HCT116 (cell line): ENCODE measurements at regions not wholly inside any gene's neighbourhood (a gene's known extent, or its start where the extent isn't known, plus 50 kb on each side); places are given as distances from the start of the nearest gene placed in this dataset.

Experiments used
- ATAC-seq: fragments of 200-7000 bp; cut with Tn5 transposase; 2 replicates; pipeline ENCODE4 v1.9.1; 2020; ENCODE audit warnings: mild to moderate bottlenecking, moderate library complexity
- BruUV-seq: library from RNA; stranded (reverse); fragments of 400-500 nt; replicated peaks from 2 replicates; lab custom pipeline; 2021; lab: Mats Ljungman, UMichigan
- CTCF ChIA-PET: fragments of 300-600 bp; sonication (Branson Sonifier 250); formaldehyde crosslinking; loops from one replicate; lab custom pipeline; 2021; ENCODE audit warnings: antibody characterized with exemption; lab: Charles Lee
- POLR2A ChIA-PET: fragments of 300-600, 350-600 bp; sonication (Branson Sonifier 250); formaldehyde crosslinking; loops from one replicate; lab custom pipeline; 2021; ENCODE audit warnings: antibody characterized with exemption; lab: Charles Lee
- RAD21 ChIA-PET, 2 experiments: fragments of 300-600 bp; sonication (Branson Sonifier 250); formaldehyde crosslinking; loops; one replicate each; lab custom pipeline; 2023; ENCODE audit warnings: low total read pairs in 2 of 2; ENCODE audit not compliant: uncharacterized antibody in 2 of 2, unreplicated experiment in 2 of 2, low non-redundant PET in 1 of 2; lab: Charles Lee
- DNase-seq: peaks from one replicate; pipeline ENCODE4 v3.0.0-alpha.2; 2010; ENCODE audit warnings: low read depth, low spot score
- H2AFZ ChIP-seq: fragments of 200-600 bp; shearing (Covaris generic), sonication (generic); 2 replicates; pipeline ENCODE4 v1.6.1; 2017; ENCODE audit warnings: low read depth, mixed run types, mixed read lengths, antibody characterized with exemption, low read length; ENCODE audit not compliant: poor library complexity, severe bottlenecking
- H3K27ac ChIP-seq: 2 replicates; pipeline ENCODE4 v1.5.1; 2012; ENCODE audit warnings: low read depth, low read length
- H3K27me3 ChIP-seq: fragments of 200-600 bp; sonication (generic); 2 replicates; pipeline ENCODE4 v1.6.1; 2016; ENCODE audit warnings: mixed run types, low read length, mixed read lengths; ENCODE audit not compliant: insufficient read depth
- H3K36me3 ChIP-seq, 2 experiments: fragments of 200-500 bp in 1 of 2; fragments of 200-600 bp in 1 of 2; sonication (Bioruptor generic) in 1 of 2; sonication (generic) in 1 of 2; 2 replicates each; pipeline versions ENCODE4 v1.5.1 to v1.6.1; 2014 to 2016; ENCODE audit warnings: low read length in 2 of 2, inconsistent platforms in 1 of 2, mixed read lengths in 1 of 2, mixed run types in 1 of 2; ENCODE audit not compliant: insufficient read depth in 2 of 2, control insufficient read depth in 1 of 2
- H3K4me1 ChIP-seq, 2 experiments: fragments of 200-600 bp in 1 of 2; sonication (generic) in 1 of 2; 2 replicates each; pipeline versions ENCODE4 v1.5.1 to v1.6.1; 2012 to 2017; ENCODE audit warnings: low read length in 2 of 2, inconsistent platforms in 1 of 2, mild to moderate bottlenecking in 1 of 2, mixed read lengths in 1 of 2, mixed run types in 1 of 2, moderate library complexity in 1 of 2; ENCODE audit not compliant: insufficient read depth in 2 of 2, control insufficient read depth in 1 of 2
- H3K4me2 ChIP-seq: fragments of 200-600 bp; sonication (generic); 2 replicates; pipeline ENCODE4 v1.6.1; 2017; ENCODE audit warnings: mixed run types, low read length, mixed read lengths
- H3K4me3 ChIP-seq, 2 experiments: fragments of 200-600 bp in 1 of 2; sonication (generic) in 1 of 2; replicated peaks in 1 of 2; 2 replicates each; pipeline ENCODE4 v1.5.1; 2011 to 2016; ENCODE audit warnings: low read length in 2 of 2, control low read depth in 1 of 2, low read depth in 1 of 2, mild to moderate bottlenecking in 1 of 2, mixed read lengths in 1 of 2, mixed run types in 1 of 2
- H3K79me2 ChIP-seq: fragments of 200-600 bp; sonication (generic); 2 replicates; pipeline ENCODE4 v1.6.1; 2017; ENCODE audit warnings: mild to moderate bottlenecking, mixed run types, low read length, moderate library complexity, mixed read lengths; ENCODE audit not compliant: insufficient read depth
- H3K9ac ChIP-seq: fragments of 200-600 bp; sonication (generic); 2 replicates; pipeline ENCODE4 v1.6.1; 2016; ENCODE audit warnings: low read length, mixed read lengths
- H3K9me2 ChIP-seq: fragments of 200-600 bp; sonication (generic), shearing (Covaris generic); 2 replicates; pipeline ENCODE4 v1.6.1; 2017; ENCODE audit warnings: mixed run types, mild to moderate bottlenecking, moderate library complexity; ENCODE audit not compliant: insufficient read depth
- H3K9me3 ChIP-seq, 2 experiments: fragments of 200-500 bp in 1 of 2; fragments of 200-600 bp in 1 of 2; sonication (Bioruptor generic) in 1 of 2; sonication (generic) in 1 of 2; 2 replicates each; pipeline ENCODE4 v1.6.1; 2014 to 2017; ENCODE audit warnings: low read length in 2 of 2, mixed read lengths in 2 of 2, inconsistent platforms in 1 of 2, low read depth in 1 of 2, mild to moderate bottlenecking in 1 of 2, mixed run types in 1 of 2, moderate library complexity in 1 of 2; ENCODE audit not compliant: control insufficient read depth in 1 of 2, insufficient read depth in 1 of 2
- H4K20me1 ChIP-seq: fragments of 200-600 bp; sonication (generic), shearing (Covaris generic); 2 replicates; pipeline ENCODE4 v1.6.1; 2017; ENCODE audit warnings: mixed run types, mild to moderate bottlenecking, moderate library complexity; ENCODE audit not compliant: insufficient read depth
- CBX3 ChIP-seq: IDR thresholded peaks from 2 replicates; pipeline ENCODE4 v1.6.1; 2012; ENCODE audit warnings: low read depth
- CEBPB ChIP-seq: IDR thresholded peaks from 2 replicates; pipeline ENCODE4 v1.6.1; 2012; ENCODE audit warnings: low read depth
- EGR1 ChIP-seq: IDR thresholded peaks from 2 replicates; pipeline ENCODE4 v1.6.1; 2012; ENCODE audit warnings: low read depth
- FOSL1 ChIP-seq: IDR thresholded peaks from 2 replicates; pipeline ENCODE4 v1.6.1; 2012; ENCODE audit warnings: low read depth
- JUND ChIP-seq: IDR thresholded peaks from 2 replicates; pipeline ENCODE4 v1.6.1; 2012
- POLR2A ChIP-seq: IDR thresholded peaks from 2 replicates; pipeline ENCODE4 v1.7.0; 2011; ENCODE audit warnings: borderline replicate concordance; ENCODE audit not compliant: insufficient read depth, insufficient read length; ENCODE audit errors: extremely low read depth
- POLR2AphosphoS5 ChIP-seq: IDR thresholded peaks from 2 replicates; pipeline ENCODE4 v1.6.1; 2011; ENCODE audit warnings: mild to moderate bottlenecking, low read depth, low read length, moderate library complexity
- SP1 ChIP-seq: IDR thresholded peaks from 2 replicates; pipeline ENCODE4 v1.6.1; 2012; ENCODE audit warnings: low read depth
- SRF ChIP-seq: IDR thresholded peaks from 2 replicates; pipeline ENCODE4 v1.6.1; 2012; ENCODE audit warnings: low read depth
- TCF7L2 ChIP-seq: IDR thresholded peaks from 2 replicates; pipeline ENCODE4 v1.7.0; 2011; ENCODE audit warnings: borderline replicate concordance, inconsistent platforms; ENCODE audit not compliant: insufficient read depth, insufficient read length; ENCODE audit errors: extremely low read depth
- YY1 ChIP-seq: IDR thresholded peaks from 2 replicates; pipeline ENCODE4 v1.6.1; 2011; ENCODE audit warnings: low read length, low read depth, moderate library complexity, mild to moderate bottlenecking; ENCODE audit not compliant: insufficient replicate concordance; ENCODE audit errors: extremely low read depth
- ZFX ChIP-seq: fragments of 450-650 bp; IDR thresholded peaks from 2 replicates; pipeline ENCODE4 v1.6.1; 2017
- intact Hi-C: fragments of 100-400 bp; cut with micrococcal nuclease; formaldehyde crosslinking; loops from 2 replicates; pipeline ENCODE4 v1.10.0; 2022
- TF ChIP-seq, protein P1 (sequence below): IDR thresholded peaks from 2 replicates; pipeline ENCODE4 v1.6.1; 2012
- TF ChIP-seq, protein P2 (sequence below), 3 experiments: fragments of 200-600 bp in 1 of 3; sonication (generic) in 1 of 3; IDR thresholded peaks in 2 of 3; conservative IDR thresholded peaks in 1 of 3; 2 replicates each; pipeline ENCODE4 v1.5.1; 2012 to 2017; ENCODE audit warnings: low read depth in 2 of 3, low read length in 2 of 3, antibody characterized with exemption in 1 of 3, borderline replicate concordance in 1 of 3, control low read depth in 1 of 3, mild to moderate bottlenecking in 1 of 3, mixed read lengths in 1 of 3, mixed run types in 1 of 3, moderate library complexity in 1 of 3; ENCODE audit not compliant: insufficient read depth in 1 of 3
- TF ChIP-seq, protein P3 (sequence below): IDR thresholded peaks from 2 replicates; pipeline ENCODE4 v1.6.1; 2011; ENCODE audit warnings: mild to moderate bottlenecking, low read length, moderate library complexity; ENCODE audit not compliant: insufficient replicate concordance; ENCODE audit errors: extremely low read depth
- TF ChIP-seq, protein P4 (sequence below): IDR thresholded peaks from 2 replicates; pipeline ENCODE4 v1.6.1; 2012

DNA sequence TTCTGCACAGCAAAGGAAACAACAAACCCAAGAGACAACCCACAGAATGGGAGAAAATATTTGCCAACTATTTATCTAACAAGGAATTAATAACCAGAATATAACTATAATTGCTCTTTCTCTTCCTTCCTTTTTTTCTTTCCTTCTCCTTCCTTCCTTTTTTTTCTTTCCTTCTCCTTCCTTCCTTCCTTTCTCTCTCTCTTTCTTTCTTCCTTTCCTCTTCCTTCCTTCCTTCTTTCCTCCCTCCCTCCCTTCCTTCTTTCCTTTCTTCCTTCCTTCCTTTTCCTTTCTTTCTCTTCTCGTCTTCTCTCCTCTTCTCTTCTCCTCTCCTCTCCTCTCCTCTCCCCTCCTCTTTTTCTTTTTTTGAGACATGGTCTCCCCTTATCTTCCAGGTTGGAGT lies 345.4 kb upstream of the ARRDC4 start:
- no peak for DNase-seq
- CTCF ChIA-PET: no interaction called here
- Histone ChIP-seq H3K9me2 (no peaks in the 10 kb centered on the region), H3K27ac (no peak overlapping the region), H3K4me3 (no peak overlapping the region)
- TF ChIP-seq, protein P1, sequence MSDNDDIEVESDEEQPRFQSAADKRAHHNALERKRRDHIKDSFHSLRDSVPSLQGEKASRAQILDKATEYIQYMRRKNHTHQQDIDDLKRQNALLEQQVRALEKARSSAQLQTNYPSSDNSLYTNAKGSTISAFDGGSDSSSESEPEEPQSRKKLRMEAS: no peak
- TF ChIP-seq, all 23 proteins: peak for 0
- no peaks in the 10 kb centered on the region for H4K20me1 ChIP-seq
- no peaks in the 10 kb centered on the region for H3K79me2 ChIP-seq
- ATAC-seq: no peak
- no peaks in the 10 kb centered on the region; a peak in 1 of 4 replicates for H3K9me3 ChIP-seq
- intact Hi-C loops: no loop called here
- no peaks in the 10 kb centered on the region for H3K27me3 ChIP-seq
- H3K4me1 ChIP-seq: no peaks in the 10 kb centered on the region
- no peaks in the 10 kb centered on the region for H3K36me3 ChIP-seq
- H3K9ac ChIP-seq: no peak overlapping the region
- H3K4me2 ChIP-seq: no peak overlapping the region
- no TSS peak for BruUV-seq
- ChIA-PET RAD21 (no interaction called here), POLR2A (no interaction called here)
- no peak overlapping the region for H2AFZ ChIP-seq

DNA sequence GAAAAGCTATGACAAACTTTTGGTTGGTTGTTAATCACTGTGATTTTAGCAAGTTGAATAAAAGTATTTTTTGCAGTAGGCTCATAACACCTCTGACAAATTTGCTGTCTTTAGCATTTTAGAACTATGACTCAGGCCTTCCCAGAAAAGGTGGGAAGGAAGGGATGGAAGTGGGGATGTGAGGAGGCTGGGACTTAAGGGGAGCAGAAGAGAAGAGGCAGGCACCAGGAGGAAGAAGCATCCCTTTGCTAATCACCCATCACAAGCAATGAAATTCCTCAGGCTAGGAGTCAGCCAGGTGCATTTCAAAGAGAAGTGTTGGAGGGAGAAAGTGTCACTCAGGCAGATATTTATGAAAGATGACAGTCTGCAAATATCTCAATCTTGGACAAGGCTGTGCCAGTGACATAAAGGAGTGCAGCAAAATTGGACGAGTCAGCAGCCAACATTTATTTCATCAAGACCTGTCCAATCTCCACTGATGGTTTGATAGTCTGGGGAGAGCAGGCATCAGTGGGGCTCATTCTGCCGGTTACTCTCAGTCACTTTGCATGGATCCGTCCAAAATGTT lies 337.3 kb upstream of the ARRDC4 start:
- POLR2A ChIA-PET: no interaction called here
- RAD21 ChIA-PET: no interaction called here
- H3K79me2 ChIP-seq: no peaks in the 10 kb centered on the region
- no peak overlapping the region for H3K27ac ChIP-seq
- intact Hi-C loops: no loop called here
- DNase-seq: no peak
- no peaks in the 10 kb centered on the region for H3K9me2 ChIP-seq
- no peak for ATAC-seq
- H3K9me3 ChIP-seq: no peaks in the 10 kb centered on the region; a peak in 1 of 4 replicates
- H3K27me3 ChIP-seq: no peaks in the 10 kb centered on the region
- H3K36me3 ChIP-seq: no peaks in the 10 kb centered on the region
- H3K4me2 ChIP-seq: no peak overlapping the region
- H3K4me1 ChIP-seq: no peaks in the 10 kb centered on the region
- no peak overlapping the region for H2AFZ ChIP-seq
- CTCF ChIA-PET: no interaction called here
- H3K9ac ChIP-seq: no peak overlapping the region
- no peaks in the 10 kb centered on the region for H4K20me1 ChIP-seq
- BruUV-seq: no TSS peak
- H3K4me3 ChIP-seq: no peak overlapping the region
- TF ChIP-seq SRF (no peak), TCF7L2 (no peak), SP1 (no peak), CBX3 (no peak), CEBPB (no peak), JUND (no peak), YY1 (no peak), POLR2A (no peak), EGR1 (no peak), FOSL1 (no peak), POLR2AphosphoS5 (no peak), ZFX (no peak)
- TF ChIP-seq, protein P2, sequence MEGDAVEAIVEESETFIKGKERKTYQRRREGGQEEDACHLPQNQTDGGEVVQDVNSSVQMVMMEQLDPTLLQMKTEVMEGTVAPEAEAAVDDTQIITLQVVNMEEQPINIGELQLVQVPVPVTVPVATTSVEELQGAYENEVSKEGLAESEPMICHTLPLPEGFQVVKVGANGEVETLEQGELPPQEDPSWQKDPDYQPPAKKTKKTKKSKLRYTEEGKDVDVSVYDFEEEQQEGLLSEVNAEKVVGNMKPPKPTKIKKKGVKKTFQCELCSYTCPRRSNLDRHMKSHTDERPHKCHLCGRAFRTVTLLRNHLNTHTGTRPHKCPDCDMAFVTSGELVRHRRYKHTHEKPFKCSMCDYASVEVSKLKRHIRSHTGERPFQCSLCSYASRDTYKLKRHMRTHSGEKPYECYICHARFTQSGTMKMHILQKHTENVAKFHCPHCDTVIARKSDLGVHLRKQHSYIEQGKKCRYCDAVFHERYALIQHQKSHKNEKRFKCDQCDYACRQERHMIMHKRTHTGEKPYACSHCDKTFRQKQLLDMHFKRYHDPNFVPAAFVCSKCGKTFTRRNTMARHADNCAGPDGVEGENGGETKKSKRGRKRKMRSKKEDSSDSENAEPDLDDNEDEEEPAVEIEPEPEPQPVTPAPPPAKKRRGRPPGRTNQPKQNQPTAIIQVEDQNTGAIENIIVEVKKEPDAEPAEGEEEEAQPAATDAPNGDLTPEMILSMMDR (IDR thresholded peaks at IDR 0.05 in 2 of 3, conservative IDR thresholded peaks at IDR 0.05 in 1 of 3; ENCODE audit: borderline replicate concordance in 1 of 3, insufficient read depth in 1 of 3, low read depth in 2 of 3, low read length in 2 of 3): no peak
- TF ChIP-seq, protein P1: no peak
- TF ChIP-seq, protein P3, sequence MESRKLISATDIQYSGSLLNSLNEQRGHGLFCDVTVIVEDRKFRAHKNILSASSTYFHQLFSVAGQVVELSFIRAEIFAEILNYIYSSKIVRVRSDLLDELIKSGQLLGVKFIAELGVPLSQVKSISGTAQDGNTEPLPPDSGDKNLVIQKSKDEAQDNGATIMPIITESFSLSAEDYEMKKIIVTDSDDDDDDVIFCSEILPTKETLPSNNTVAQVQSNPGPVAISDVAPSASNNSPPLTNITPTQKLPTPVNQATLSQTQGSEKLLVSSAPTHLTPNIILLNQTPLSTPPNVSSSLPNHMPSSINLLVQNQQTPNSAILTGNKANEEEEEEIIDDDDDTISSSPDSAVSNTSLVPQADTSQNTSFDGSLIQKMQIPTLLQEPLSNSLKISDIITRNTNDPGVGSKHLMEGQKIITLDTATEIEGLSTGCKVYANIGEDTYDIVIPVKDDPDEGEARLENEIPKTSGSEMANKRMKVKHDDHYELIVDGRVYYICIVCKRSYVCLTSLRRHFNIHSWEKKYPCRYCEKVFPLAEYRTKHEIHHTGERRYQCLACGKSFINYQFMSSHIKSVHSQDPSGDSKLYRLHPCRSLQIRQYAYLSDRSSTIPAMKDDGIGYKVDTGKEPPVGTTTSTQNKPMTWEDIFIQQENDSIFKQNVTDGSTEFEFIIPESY: no peak
- TF ChIP-seq, protein P4, sequence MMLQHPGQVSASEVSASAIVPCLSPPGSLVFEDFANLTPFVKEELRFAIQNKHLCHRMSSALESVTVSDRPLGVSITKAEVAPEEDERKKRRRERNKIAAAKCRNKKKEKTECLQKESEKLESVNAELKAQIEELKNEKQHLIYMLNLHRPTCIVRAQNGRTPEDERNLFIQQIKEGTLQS: no peak
